HS-5 (cell line): ENCODE measurements at regions not wholly inside any gene's neighbourhood (a gene's known extent, or its start where the extent isn't known, plus 50 kb on each side); places are given as distances from the start of the nearest gene placed in this dataset.
"Not testable (repeated sequence)": the region's sequence is repeated elsewhere in the genome, so short reads cannot be mapped to it uniquely, and the experiment has no call there.

ENCODE experiments used
- DNase-seq: peaks from one replicate; pipeline ENCODE4 v3.0.0-alpha.2; 2012; ENCODE audit warnings: low read depth

GRCh38 chr6:150299873-150300485, 68.8 kb upstream of the IYD start:
- DNase-seq = no peak

GRCh38 chr6:150301846-150302519, 66.8 kb upstream of the IYD start:
- DNase-seq = peak; percentile 40

GRCh38 chr6:150302520-150303176, 66.2 kb upstream of the IYD start:
- DNase-seq = no peak

GRCh38 chr6:150303256-150303655, 65.6 kb upstream of the IYD start:
- DNase-seq = no peak

- no peak for DNase-seq
Observed at GRCh38 chr6:150304429-150304828, 64.4 kb upstream of the IYD start.

- no peak for DNase-seq
Observed at GRCh38 chr6:150306290-150306689, 62.5 kb upstream of the IYD start.

GRCh38 chr6:150307520-150307919, 61.3 kb upstream of the IYD start:
- no peak for DNase-seq

- DNase-seq = no peak
Observed at GRCh38 chr6:150308812-150309645, 59.8 kb upstream of the IYD start.

- no peak for DNase-seq
Observed at GRCh38 chr6:150310539-150310938, 58.3 kb upstream of the IYD start.

- not testable (repeated sequence) for DNase-seq
Observed at GRCh38 chr6:150311149-150311944, 57.5 kb upstream of the IYD start.

- no peak for DNase-seq
Observed at GRCh38 chr6:150312395-150312794, 56.4 kb upstream of the IYD start.

GRCh38 chr6:150312844-150313584, 55.8 kb upstream of the IYD start:
- no peak for DNase-seq

GRCh38 chr6:150313781-150314180, 55.0 kb upstream of the IYD start:
- no peak for DNase-seq

- DNase-seq = no peak
Observed at GRCh38 chr6:150314230-150315188, 54.3 kb upstream of the IYD start.

GRCh38 chr6:150315626-150316025, 53.2 kb upstream of the IYD start:
- no peak for DNase-seq

- DNase-seq = no peak
Observed at GRCh38 chr6:150316936-150317335, 51.9 kb upstream of the IYD start.
